C4-2B (cell line): ENCODE measurements at regions not wholly inside any gene's neighbourhood (a gene's known extent, or its start where the extent isn't known, plus 50 kb on each side); places are given as distances from the start of the nearest gene placed in this dataset.

Experiments used
- H3K27ac ChIP-seq: fragments of 450-650 bp; 2 replicates; pipeline ENCODE4 v1.5.1; 2017
- CTCF ChIP-seq: fragments of 450-650 bp; conservative IDR thresholded peaks from 2 replicates; pipeline ENCODE4 v1.5.1; 2017; ENCODE audit warnings: mild to moderate bottlenecking
- ZFX ChIP-seq: fragments of 450-650 bp; IDR thresholded peaks from 2 replicates; pipeline ENCODE4 v1.6.1; 2017

GRCh38 chr5:127229185-127229889, 61.3 kb upstream of the MEGF10 start:
- TF ChIP-seq CTCF = no peak
- no peak for TF ChIP-seq ZFX
- no peak overlapping the region for H3K27ac ChIP-seq

DNA sequence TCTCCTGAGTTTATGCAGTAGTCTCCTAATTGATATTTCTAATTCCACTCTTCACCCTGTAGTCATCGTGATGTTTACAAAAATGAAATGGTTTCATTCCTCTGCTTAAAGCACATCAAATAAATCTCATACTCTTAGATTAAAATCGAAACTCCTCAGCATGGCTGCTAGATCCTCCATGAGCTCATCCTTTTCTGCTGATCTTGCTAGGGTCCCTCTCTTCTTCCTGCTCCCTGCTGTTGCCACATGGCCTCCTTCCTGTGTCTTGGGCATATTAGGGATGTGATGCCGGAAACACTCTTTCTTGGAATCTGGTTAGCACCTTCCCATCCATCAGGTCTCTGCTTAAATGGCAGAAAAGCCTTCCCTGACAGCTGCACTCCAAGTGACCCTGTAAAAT, 59.5 kb upstream of the MEGF10 start:
- TF ChIP-seq ZFX (no peak), CTCF (no peak)
- no peak overlapping the region for H3K27ac ChIP-seq

- TF ChIP-seq CTCF (no peak), ZFX (no peak)
- H3K27ac ChIP-seq = no peak overlapping the region
Observed at GRCh38 chr5:127233590-127233989, 57.0 kb upstream of the MEGF10 start.

DNA sequence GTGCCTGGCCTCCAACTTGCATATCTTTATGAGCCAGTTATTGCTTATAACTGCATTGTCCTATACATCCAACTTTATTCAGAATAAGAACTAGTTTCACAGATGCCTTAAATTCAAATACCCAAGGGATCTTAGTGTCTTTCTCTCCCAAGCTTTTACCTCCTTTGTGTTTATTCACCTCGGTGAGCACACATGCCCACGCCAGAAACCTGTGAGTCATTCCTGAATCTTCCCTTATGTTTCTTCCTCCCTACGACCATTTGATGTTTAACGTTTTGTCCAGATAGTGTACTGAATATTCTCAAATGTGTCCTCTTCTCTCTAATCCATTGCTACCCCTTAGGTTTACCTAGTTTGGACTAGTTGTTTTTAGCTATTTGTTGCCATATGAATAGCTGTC, 55.5 kb upstream of the MEGF10 start:
- no peak overlapping the region for H3K27ac ChIP-seq
- no peak for TF ChIP-seq CTCF
- no peak for TF ChIP-seq ZFX

- TF ChIP-seq CTCF (no peak), ZFX (no peak)
- H3K27ac ChIP-seq = peak overlapping the region; percentile 70
Observed at GRCh38 chr5:127236254-127236653, 54.3 kb upstream of the MEGF10 start.
